OCI-LY1 (cell line): ENCODE measurements at regions not wholly inside any gene's neighbourhood (a gene's known extent, or its start where the extent isn't known, plus 50 kb on each side); places are given as distances from the start of the nearest gene placed in this dataset.

Experiments
- CTCF ChIP-seq: fragments of 200-600 bp; sonication (generic), shearing (Covaris generic); IDR thresholded peaks from 2 replicates; pipeline ENCODE4 v1.5.1; 2017; ENCODE audit warnings: mild to moderate bottlenecking, antibody characterized with exemption, low read length, moderate library complexity, mixed read lengths
- EZH2 ChIP-seq: fragments of 200-600 bp; sonication (generic), shearing (Covaris generic); IDR thresholded peaks from 2 replicates; pipeline ENCODE4 v1.8.0; 2017; ENCODE audit warnings: borderline replicate concordance, mixed run types, mild to moderate bottlenecking, antibody characterized with exemption, low read length, moderate library complexity, mixed read lengths

GRCh38 chr3:26082911-26083310 lies 293.0 kb downstream of the OXSM start:
- TF ChIP-seq CTCF, result no peak
- no peak for TF ChIP-seq EZH2
